T-helper 2 cell treated with Interferon-gamma antibody and Interleukin-4, amounts not matched to agents 100 ng/mL and 5 ng/mL, for 36 hours (primary cell): ENCODE measurements at regions not wholly inside any gene's neighbourhood (a gene's known extent, or its start where the extent isn't known, plus 50 kb on each side); places are given as distances from the start of the nearest gene placed in this dataset.
"Not testable (repeated sequence)": the region's sequence is repeated elsewhere in the genome, so short reads cannot be mapped to it uniquely, and the experiment has no call there.

Source experiments
- intact Hi-C: fragments of 100-400 bp; cut with micrococcal nuclease; formaldehyde crosslinking; loops from one replicate; pipeline ENCODE4 v1.15.1; 2023

GRCh38 chr19:29056535-29056934 lies 156.4 kb downstream of the UQCRFS1 start:
- intact Hi-C loops: no loop called here

DNA sequence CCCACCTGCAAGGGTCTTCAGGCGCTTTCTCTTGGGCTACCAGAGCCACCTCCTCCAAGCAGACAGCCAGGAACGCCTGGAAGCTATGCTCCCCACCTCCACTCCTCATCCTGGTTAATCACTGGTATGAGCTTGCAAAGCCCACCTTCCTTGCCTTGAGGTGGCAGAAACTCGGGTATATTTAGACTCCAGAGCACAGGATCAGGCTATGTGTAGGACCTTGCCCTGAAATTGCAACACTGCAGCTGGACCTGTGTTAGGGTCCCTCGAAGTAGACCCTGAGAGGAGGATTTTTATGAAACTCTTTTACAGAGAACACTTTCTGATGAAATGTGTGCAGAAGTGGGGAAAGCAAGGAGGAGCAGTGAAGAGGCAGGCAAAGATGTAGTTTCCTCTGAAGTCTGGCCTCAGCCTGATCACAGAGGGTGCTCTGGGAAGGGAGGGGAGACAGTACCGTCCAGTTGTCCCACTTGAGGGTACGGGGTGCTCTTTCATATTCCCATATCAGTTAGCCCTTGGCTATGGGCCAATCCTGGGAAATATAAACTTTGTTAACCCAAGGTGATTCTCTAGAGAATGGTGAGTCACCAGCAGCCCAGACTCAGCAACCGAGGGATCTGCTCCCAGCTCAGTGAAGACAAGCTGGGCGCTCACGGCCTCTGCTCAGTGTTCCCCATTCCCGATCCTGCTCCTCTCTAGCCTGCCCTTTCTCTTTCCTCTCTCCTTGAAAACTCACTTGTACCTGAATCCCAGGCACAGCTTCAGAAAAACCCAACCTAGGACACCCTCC lies 157.9 kb downstream of the UQCRFS1 start:
- intact Hi-C loops: no loop called here

- intact Hi-C loops: no loop called here
Measured at GRCh38 chr19:29048873-29049272, 164.1 kb downstream of the UQCRFS1 start.

GRCh38 chr19:29045679-29046254 lies 167.2 kb downstream of the UQCRFS1 start:
- intact Hi-C loops: no loop called here

DNA sequence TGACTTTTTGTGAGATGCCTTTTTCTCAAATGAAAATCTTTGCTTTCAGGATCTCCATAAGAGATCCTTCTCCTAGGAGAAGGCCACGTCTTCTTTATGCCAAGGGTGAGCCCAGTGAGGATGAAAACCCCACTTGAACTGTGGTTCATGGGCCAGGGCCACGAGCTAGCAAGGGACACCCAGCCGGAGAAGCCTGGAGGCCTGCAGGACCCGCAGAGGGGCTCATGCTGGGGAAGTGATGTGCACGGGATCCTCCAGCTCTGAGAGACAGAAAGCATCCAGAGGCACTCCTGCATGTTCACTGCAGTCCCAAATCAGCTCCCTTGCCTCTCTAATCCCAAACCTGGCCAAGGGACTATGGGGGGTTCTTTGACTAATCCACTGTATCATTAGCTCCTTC lies 168.9 kb downstream of the UQCRFS1 start:
- intact Hi-C loops: no loop called here

GRCh38 chr19:29042450-29042849 lies 170.5 kb downstream of the UQCRFS1 start:
- intact Hi-C loops: no loop called here

GRCh38 chr19:29040951-29041350 lies 172.0 kb downstream of the UQCRFS1 start:
- intact Hi-C loops: no loop called here

- intact Hi-C loops: no loop called here
Measured at GRCh38 chr19:29040292-29040691, 172.7 kb downstream of the UQCRFS1 start.

DNA sequence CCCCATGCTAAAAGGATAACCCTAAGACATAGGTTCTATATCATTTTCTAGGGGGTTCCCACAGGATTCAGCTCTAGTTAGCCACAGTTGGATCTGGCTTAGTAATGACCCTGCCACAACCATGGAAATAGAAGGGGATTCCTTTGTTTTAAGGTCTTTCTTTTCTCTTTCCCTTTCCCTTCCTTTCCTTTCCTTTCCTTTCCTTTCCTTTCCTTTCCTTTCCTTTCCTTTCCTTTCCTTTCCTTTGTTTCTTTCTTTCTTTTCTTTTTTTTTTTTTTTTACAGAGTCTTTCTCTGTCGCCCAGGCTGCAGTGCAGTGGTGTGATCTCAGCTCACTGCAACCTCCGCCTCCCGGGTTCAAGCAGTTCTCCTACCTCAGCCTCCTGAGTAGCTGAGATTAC lies 173.9 kb downstream of the UQCRFS1 start:
- intact Hi-C loops: not testable (repeated sequence)

GRCh38 chr19:29031216-29031615 lies 181.7 kb downstream of the UQCRFS1 start:
- intact Hi-C loops: no loop called here

DNA sequence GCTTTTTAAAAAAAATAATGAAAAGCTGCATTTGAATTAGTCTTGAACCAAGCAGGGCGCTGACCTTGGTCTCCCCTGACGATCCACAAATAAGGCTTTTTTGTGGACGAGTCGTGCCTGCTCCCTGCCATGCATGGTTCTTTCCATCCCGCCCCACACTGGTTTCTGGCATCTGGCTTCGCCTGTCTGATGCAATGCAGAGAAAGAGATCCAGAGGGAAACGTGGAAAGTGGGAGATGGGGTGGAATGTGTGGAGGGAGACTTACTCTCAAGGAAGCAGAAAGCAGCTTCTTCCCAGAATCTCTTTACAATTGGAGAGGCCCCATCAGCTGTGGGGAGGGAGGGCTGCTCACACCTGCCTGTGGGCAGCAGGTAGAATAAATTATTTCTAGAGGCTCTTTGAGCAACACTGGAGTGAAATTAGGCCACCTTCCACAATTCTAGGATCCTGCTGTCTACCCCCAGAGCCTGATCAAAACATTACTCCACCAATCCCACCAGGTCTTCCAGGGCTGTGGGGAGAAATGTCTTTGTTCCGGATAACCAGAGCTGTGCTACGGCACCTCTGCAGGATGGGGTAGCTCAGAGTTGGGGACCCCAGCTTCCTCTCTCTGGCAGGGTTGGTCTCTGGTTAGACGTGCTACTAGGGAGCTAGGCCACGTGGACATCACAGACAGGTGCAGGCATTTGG lies 183.5 kb downstream of the UQCRFS1 start:
- intact Hi-C loops: no loop called here

- intact Hi-C loops: no loop called here
Measured at GRCh38 chr19:29022599-29022998, 190.4 kb downstream of the UQCRFS1 start.

- intact Hi-C loops: no loop called here
Measured at GRCh38 chr19:29022165-29022564, 190.8 kb downstream of the UQCRFS1 start.

DNA sequence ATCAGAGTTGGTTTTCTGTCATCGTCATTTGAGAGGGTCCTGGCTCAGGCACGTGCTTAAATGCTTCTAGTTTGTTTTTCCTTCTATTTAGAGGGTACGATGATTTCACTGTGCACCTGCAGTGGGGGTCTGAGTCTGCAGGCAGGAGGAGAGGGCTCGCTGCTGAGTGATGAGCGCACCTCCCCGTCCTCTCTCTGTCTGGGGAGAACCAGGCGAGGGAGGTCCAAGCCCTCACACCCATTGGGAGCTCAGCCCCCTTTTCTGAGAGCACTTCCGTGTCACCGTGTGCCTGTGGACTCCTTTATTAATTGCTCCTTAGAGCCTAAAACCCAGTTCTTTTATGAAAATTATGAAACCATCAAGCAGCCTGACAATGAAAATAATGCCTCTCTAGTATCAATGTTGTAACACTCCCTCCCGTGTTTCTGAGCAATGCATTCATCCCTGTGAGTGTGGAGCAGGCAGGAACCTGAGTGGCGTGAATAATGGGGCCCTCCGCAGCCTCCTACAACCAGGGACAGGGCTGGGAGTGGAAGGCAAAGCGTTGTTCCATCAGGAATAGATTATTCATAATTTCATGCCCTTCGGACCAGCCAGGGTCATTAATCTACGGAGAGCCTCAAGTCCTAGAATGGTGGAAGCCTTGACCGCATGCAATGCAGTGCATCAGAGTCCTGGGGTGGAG lies 191.6 kb downstream of the UQCRFS1 start:
- intact Hi-C loops: no loop called here

GRCh38 chr19:29019403-29019802 lies 193.5 kb downstream of the UQCRFS1 start:
- intact Hi-C loops: no loop called here

GRCh38 chr19:29018542-29018941 lies 194.4 kb downstream of the UQCRFS1 start:
- intact Hi-C loops: no loop called here

DNA sequence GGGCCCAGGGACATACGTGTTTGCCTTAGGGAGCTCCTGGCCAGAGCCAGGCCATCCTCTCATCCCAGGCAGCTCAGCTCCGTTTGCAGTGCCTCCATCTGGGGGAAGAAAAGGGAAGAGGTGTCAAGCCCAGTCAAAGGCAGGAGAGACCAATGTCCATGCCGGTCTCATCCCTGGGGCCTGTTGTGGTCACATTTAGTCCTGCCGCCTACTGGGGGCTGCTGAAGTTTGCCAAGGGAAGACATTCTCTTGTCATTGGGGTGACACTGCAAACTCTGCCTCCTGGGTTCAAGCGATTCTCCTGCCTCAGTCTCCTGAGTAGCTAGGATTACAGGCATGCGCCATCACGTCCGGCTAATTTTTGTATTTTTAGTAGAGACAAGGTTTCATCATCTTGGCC lies 195.2 kb downstream of the UQCRFS1 start:
- intact Hi-C loops: no loop called here

DNA sequence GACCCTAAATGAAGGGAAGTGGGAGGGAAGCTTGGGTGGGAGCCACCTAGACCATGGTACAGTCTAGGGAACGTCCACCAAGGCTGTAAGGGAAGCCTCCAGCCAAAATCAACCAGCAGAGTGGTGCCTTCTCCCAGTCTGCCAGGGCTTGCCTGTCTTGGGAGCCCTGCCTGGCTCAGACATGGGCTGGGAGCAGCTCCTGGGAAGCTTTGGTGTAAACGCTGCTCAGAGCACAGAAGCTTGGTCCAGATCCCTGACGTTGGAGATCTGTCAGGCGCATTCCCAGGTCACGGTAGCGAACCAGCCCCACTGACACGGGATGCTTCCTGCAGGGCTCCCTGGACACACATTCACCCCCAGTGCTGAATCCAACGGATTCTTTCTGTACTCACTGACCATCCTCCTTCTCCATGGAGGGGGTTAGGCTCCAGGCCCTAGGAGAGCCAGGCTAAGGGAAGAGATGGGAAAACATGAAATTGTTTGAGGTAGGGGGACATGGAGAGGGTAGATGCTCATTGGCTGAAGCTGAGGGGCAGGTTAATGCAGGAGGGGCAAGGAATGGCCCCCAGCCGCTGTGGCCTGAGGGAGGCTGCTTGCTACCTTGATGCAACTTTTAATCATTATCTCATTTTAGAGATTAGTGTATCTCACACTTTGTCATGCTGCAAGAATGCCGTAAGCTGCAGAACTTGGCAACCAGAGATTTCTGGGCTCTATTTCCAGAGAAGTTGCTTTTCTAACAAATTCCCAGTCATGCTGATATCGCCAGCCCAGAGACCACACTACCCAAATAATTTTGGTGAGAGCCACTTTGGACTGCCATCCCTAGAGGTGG lies 195.8 kb downstream of the UQCRFS1 start:
- intact Hi-C loops: no loop called here

DNA sequence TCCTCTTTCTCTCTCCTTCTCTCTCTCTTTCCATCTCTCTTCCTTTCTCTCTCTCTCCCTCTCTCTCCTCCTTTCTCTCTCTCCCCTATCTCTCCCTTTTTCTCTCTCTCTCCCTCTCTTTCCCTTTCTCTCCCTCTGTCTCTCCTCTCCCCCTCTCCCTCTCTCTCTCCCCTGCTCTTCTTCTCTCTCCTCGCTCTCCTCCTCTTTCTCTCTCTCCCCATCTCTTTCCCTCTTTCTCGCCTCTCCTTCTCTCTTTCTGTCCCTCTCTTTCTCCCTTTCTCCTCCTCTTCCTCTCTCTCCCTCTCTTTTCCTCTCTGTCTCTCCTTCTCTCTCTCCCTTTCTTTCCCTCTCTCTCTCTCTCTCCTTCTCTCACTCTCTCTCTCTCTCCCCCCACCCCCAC lies 196.6 kb downstream of the UQCRFS1 start:
- intact Hi-C loops: no loop called here

GRCh38 chr19:29015569-29015968 lies 197.4 kb downstream of the UQCRFS1 start:
- intact Hi-C loops: no loop called here

GRCh38 chr19:29014857-29015436 lies 198.0 kb downstream of the UQCRFS1 start:
- intact Hi-C loops: no loop called here
